NCI-H82 (cell line): ENCODE measurements at regions not wholly inside any gene's neighbourhood (a gene's known extent, or its start where the extent isn't known, plus 50 kb on each side); places are given as distances from the start of the nearest gene placed in this dataset.
"Not testable (repeated sequence)": the region's sequence is repeated elsewhere in the genome, so short reads cannot be mapped to it uniquely, and the experiment has no call there.

Source experiments
- DNase-seq: peaks from one replicate; lab custom pipeline; 2025; lab: John Stamatoyannopoulos, UW

DNA sequence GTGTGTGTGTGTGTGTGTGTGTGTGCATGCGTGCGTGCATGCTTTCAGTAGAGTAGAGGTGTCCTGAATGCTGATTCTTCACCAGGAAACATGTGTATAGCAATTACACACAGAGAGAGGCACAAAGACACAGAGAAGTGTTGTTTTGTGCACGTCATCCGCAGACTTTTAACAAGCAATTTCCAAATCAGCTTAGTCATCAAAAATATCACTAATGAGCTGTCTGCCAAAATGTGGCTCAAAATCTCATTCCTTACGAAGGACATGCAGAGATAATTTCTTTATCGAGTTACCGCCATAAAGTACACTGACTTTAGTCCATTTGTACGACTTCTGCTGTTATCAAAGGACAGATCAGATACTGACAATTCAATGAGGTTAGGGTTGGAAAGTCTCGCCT, 274.9 kb upstream of the RARB start:
- DNase-seq = no peak

- DNase-seq = no peak
These were observed 274.5 kb upstream of the RARB start for GRCh38 chr3:25153561-25153960.

- DNase-seq = no peak
These were observed 272.2 kb upstream of the RARB start for GRCh38 chr3:25155652-25156471.

GRCh38 chr3:25156626-25157025, 271.4 kb upstream of the RARB start:
- no peak for DNase-seq

- DNase-seq = no peak
These were observed 262.8 kb upstream of the RARB start for GRCh38 chr3:25165306-25165705.

DNA sequence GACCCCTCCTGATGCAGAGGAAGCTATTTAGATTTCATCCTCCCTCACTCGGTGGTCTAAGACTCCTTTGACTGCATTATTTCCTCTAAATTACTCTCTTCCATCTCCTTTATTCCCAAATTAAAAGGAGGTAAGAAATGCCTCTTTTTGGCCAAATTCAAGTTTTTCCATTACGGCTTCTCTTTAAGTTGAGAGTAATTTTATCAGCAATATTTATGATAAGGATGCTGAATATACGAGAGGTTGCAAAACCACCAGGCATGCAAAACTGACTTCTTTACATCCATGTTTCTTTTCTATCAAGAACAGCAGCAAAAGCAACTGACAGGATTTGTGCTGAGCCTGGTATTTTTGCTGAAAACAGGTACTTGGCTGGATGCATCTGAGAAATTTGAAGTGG, 262.0 kb upstream of the RARB start:
- DNase-seq = no peak

- DNase-seq = no peak
These were observed 258.9 kb upstream of the RARB start for GRCh38 chr3:25169151-25169550.

- no peak for DNase-seq
These were observed 258.0 kb upstream of the RARB start for GRCh38 chr3:25170021-25170420.

- no peak for DNase-seq
These were observed 256.8 kb upstream of the RARB start for GRCh38 chr3:25171118-25171807.

- no peak for DNase-seq
These were observed 256.2 kb upstream of the RARB start for GRCh38 chr3:25171897-25172296.

DNA sequence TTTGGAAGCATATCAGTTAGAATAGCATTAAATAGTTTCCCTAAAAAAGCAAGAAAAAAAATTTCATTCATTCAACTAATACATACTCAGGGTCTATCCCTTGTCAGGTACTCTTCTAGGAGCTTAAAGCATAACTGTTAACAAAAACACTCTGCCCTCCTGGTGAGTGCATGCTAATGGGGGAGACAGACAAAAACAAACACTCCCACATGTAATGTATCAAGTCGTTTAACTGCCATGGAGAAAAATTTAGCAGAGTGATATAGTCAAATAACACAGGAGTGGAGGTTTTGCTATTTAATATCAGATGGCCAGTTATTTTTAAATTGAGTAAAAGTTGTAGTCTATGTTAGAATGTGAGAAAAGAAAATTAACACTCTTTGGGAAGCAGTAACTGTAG, 254.5 kb upstream of the RARB start:
- no peak for DNase-seq

- no peak for DNase-seq
These were observed 253.8 kb upstream of the RARB start for GRCh38 chr3:25174251-25174650.

DNA sequence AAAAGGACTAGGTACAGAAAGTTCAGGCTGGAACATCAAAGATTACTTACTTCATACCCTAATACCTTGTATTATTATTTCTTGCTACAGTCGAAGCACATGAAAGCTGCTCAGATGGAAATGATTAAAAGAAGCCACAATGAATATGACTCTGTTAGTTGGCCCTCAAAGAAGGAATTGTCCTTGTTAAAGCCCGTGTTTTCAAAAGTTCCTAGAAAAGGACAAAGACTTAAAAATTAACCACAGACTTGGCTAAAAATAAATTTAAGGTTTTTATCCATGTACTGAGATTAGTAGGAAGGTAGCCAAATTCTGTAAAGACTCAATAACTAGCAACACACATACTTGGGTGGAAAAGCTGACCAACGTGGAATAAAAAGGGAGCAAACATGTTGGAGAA, 251.0 kb upstream of the RARB start:
- DNase-seq = no peak

DNA sequence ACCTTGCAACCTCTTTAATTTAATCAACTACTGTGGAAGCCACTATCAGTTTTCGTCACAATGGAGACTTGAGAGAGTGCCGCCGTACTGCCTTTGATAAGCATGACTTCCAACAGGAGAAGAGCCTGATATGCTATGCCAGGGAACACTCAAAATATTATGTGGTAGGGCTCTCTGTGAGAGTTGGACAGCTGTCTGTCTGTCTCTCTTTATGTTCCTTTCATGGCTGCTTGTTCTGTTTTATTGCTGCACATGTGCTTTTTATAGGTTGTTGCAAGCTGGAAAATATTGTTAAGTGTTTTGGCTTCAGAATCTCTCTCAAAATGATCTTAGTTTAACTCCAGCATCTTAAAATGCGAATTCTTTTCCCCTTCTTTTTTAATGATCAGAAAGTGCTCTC, 249.4 kb upstream of the RARB start:
- no peak for DNase-seq

- no peak for DNase-seq
These were observed 247.0 kb upstream of the RARB start for GRCh38 chr3:25181096-25181495.

- DNase-seq = no peak
These were observed 245.3 kb upstream of the RARB start for GRCh38 chr3:25182794-25183193.

- DNase-seq = no peak
These were observed 243.3 kb upstream of the RARB start for GRCh38 chr3:25184641-25185250.

- no peak for DNase-seq
These were observed 236.4 kb upstream of the RARB start for GRCh38 chr3:25191673-25192072.

DNA sequence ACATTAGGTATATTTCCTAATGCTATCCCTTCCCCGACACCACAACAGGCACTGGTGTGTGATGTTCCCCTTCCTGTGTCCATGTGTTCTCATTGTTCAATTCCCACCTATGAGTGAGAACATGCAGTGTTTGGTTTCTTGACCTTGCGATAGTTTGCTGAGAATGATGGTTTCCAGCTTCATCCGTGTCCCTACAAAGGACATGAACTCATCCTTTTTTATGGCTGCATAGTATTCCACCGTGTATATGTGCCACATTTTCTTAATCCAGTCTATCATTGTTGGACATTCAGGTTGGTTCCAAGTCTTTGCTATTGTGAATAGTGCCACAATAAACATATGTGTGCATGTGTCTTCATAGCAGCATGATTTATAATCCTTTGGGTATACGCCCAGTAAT, 228.5 kb upstream of the RARB start:
- DNase-seq = not testable (repeated sequence)

DNA sequence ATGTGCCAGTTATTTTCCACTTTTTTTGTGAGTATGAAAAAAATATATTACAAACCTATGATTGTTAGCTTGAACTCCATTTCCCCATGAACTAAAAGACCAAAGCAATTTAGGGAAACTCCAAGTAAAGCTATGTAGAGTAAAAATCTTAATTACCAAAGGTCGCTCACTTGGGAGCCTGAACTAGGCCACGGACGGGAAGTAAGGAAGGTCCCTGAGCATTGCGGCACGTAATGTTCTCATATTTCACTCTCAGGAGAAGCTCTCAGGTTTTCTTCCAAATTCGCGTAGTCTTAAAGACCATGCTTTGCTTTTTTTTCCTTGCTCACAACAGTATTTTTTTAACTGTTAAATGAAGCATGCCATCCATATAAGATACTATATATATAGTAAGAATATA, 215.3 kb upstream of the RARB start:
- no peak for DNase-seq

- DNase-seq = no peak
These were observed 214.0 kb upstream of the RARB start for GRCh38 chr3:25214034-25214433.

GRCh38 chr3:25218362-25218761, 209.7 kb upstream of the RARB start:
- no peak for DNase-seq

- DNase-seq = no peak
These were observed 201.3 kb upstream of the RARB start for GRCh38 chr3:25226747-25227146.
